ENCODE measurements at regions not wholly inside any gene's neighbourhood (a gene's known extent, or its start where the extent isn't known, plus 50 kb on each side); places are given as distances from the start of the nearest gene placed in this dataset.

GRCh38 chr10:106438386-106438785, 726.1 kb downstream of the SORCS1 start:
- H3K27ac Mint-ChIP-seq = no peak overlapping the region
- DNase-seq (no peak), ATAC-seq (no peak)
- no peak overlapping the region for H3K4me3 Mint-ChIP-seq
- H3K9me3 Mint-ChIP-seq = peaks cover 9% of the 10 kb centered on the region
- H3K27me3 Mint-ChIP-seq = no peaks in the 10 kb centered on the region
- no peaks in the 10 kb centered on the region for H3K36me3 Mint-ChIP-seq (ENCODE audit: low read depth)
- H3K4me1 Mint-ChIP-seq = no peaks in the 10 kb centered on the region

GRCh38 chr10:106436123-106436715, 728.3 kb downstream of the SORCS1 start:
- Mint-ChIP-seq H3K27me3 (no peaks in the 10 kb centered on the region), H3K9me3 (peaks cover 9% of the 10 kb centered on the region), H3K27ac (no peak overlapping the region), H3K36me3 (ENCODE audit: low read depth) (no peaks in the 10 kb centered on the region), H3K4me1 (no peaks in the 10 kb centered on the region), H3K4me3 (no peak overlapping the region)
- no peak for DNase-seq
- ATAC-seq = no peak

- Mint-ChIP-seq H3K36me3 (ENCODE audit: low read depth) (no peaks in the 10 kb centered on the region), H3K4me1 (no peaks in the 10 kb centered on the region), H3K27me3 (no peaks in the 10 kb centered on the region), H3K27ac (no peak overlapping the region), H3K4me3 (no peak overlapping the region), H3K9me3 (peaks cover 9% of the 10 kb centered on the region)
- DNase-seq (no peak), ATAC-seq (no peak)
Measured at GRCh38 chr10:106435081-106435480, 729.4 kb downstream of the SORCS1 start.

DNA sequence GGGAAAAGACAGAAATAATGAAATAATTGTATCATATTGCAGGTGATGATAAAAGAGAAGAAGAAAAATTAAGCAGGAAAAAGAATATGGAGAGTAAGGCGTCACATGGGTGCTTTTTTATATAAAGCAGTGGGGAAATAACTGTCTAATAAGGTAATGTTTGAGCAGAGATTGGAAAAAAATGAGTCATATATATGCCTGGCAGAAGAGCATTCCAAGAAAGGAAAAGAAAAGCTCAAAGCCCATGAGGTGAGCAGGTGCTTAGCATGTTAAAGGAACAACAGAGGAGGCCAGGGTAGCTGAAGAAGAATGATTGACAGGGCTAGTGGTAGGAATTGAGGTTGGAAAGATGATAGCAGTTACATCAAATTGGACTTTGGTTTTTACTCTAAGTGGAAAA, 739.5 kb downstream of the SORCS1 start:
- H3K27me3 Mint-ChIP-seq = no peaks in the 10 kb centered on the region
- no peaks in the 10 kb centered on the region for H3K36me3 Mint-ChIP-seq (ENCODE audit: low read depth)
- no peaks in the 10 kb centered on the region for H3K4me1 Mint-ChIP-seq
- H3K4me3 Mint-ChIP-seq = no peak overlapping the region
- peaks cover 13% of the 10 kb centered on the region for H3K9me3 Mint-ChIP-seq
- no peak overlapping the region for H3K27ac Mint-ChIP-seq
- ATAC-seq = no peak
- DNase-seq = no peak

- H3K4me3 Mint-ChIP-seq = no peak overlapping the region
- no peaks in the 10 kb centered on the region for H3K36me3 Mint-ChIP-seq (ENCODE audit: low read depth)
- no peaks in the 10 kb centered on the region for H3K4me1 Mint-ChIP-seq
- no peak overlapping the region for H3K27ac Mint-ChIP-seq
- H3K27me3 Mint-ChIP-seq = no peaks in the 10 kb centered on the region
- peaks cover 7% of the 10 kb centered on the region for H3K9me3 Mint-ChIP-seq
- ATAC-seq (no peak), DNase-seq (no peak)
Measured at GRCh38 chr10:106424054-106424453, 740.5 kb downstream of the SORCS1 start.

DNA sequence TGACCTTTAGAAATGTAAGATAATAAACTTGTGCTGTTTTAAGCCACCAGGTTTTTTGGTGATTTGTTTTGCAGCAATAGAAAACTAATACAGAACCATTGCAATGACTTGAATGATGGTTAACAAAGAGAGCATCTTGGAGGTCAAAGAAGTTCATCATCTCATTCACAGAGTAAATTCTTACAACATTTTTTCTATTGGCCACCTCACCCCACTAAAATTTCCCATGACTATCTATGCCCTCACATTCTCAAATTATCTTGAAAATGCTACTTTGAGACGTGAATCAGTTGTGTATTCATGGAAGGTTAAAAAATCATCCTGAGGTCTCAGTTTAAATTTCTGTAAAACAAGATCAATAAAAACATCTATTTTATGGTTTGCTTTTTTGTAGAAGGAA, 754.2 kb downstream of the SORCS1 start:
- Mint-ChIP-seq H3K36me3 (ENCODE audit: low read depth) (no peaks in the 10 kb centered on the region), H3K27me3 (no peaks in the 10 kb centered on the region), H3K4me1 (no peaks in the 10 kb centered on the region), H3K27ac (no peak overlapping the region), H3K9me3 (no peaks in the 10 kb centered on the region), H3K4me3 (no peak overlapping the region)
- ATAC-seq (no peak), DNase-seq (no peak)

- Mint-ChIP-seq H3K4me1 (no peaks in the 10 kb centered on the region), H3K36me3 (ENCODE audit: low read depth) (no peaks in the 10 kb centered on the region), H3K9me3 (no peaks in the 10 kb centered on the region), H3K27me3 (no peaks in the 10 kb centered on the region), H3K27ac (no peak overlapping the region), H3K4me3 (no peak overlapping the region)
- DNase-seq (no peak), ATAC-seq (no peak)
Measured at GRCh38 chr10:106405141-106405540, 759.4 kb downstream of the SORCS1 start.

- no peak overlapping the region for H3K27ac Mint-ChIP-seq
- H3K27me3 Mint-ChIP-seq = no peaks in the 10 kb centered on the region
- DNase-seq (no peak), ATAC-seq (no peak)
- H3K4me1 Mint-ChIP-seq = no peaks in the 10 kb centered on the region
- no peaks in the 10 kb centered on the region for H3K9me3 Mint-ChIP-seq
- H3K4me3 Mint-ChIP-seq = no peak overlapping the region
- H3K36me3 Mint-ChIP-seq (ENCODE audit: low read depth) = no peaks in the 10 kb centered on the region
Measured at GRCh38 chr10:106402458-106402857, 762.0 kb downstream of the SORCS1 start.

- Mint-ChIP-seq H3K4me1 (no peaks in the 10 kb centered on the region), H3K36me3 (ENCODE audit: low read depth) (no peaks in the 10 kb centered on the region), H3K4me3 (no peak overlapping the region), H3K27ac (no peak overlapping the region), H3K27me3 (no peaks in the 10 kb centered on the region), H3K9me3 (no peaks in the 10 kb centered on the region)
- no peak for DNase-seq
- no peak for ATAC-seq
Measured at GRCh38 chr10:106401967-106402366, 762.5 kb downstream of the SORCS1 start.

GRCh38 chr10:106401161-106401560, 763.3 kb downstream of the SORCS1 start:
- Mint-ChIP-seq H3K27me3 (no peaks in the 10 kb centered on the region), H3K4me3 (no peak overlapping the region), H3K9me3 (peaks cover 5% of the 10 kb centered on the region), H3K36me3 (ENCODE audit: low read depth) (no peaks in the 10 kb centered on the region), H3K4me1 (no peaks in the 10 kb centered on the region), H3K27ac (no peak overlapping the region)
- DNase-seq = no peak
- no peak for ATAC-seq

DNA sequence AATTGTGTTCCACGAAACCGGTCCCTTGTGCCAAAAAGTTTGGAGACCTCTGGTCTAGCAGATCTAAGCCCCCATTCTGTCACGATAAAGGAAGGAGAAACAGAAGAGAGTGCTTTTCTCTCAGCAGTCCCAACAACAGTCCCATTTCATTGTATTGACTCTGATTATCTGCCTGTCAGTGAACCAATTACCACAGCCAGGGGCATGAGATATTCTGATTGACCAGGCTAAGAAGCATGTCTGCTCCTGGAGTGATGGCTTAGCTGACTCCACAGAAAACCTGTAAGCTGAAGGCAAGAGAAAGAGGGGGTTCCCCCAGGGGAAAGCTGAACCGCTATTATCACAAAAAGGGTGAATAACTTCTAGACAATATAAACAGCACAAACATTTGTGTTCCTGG, 765.4 kb downstream of the SORCS1 start:
- H3K4me3 Mint-ChIP-seq = no peak overlapping the region
- no peaks in the 10 kb centered on the region for H3K36me3 Mint-ChIP-seq (ENCODE audit: low read depth)
- no peak overlapping the region for H3K27ac Mint-ChIP-seq
- H3K9me3 Mint-ChIP-seq = peaks cover 5% of the 10 kb centered on the region
- H3K27me3 Mint-ChIP-seq = no peaks in the 10 kb centered on the region
- no peak for ATAC-seq
- H3K4me1 Mint-ChIP-seq = no peaks in the 10 kb centered on the region
- DNase-seq = no peak

GRCh38 chr10:106396192-106396591, 768.3 kb downstream of the SORCS1 start:
- no peak for ATAC-seq
- H3K4me3 Mint-ChIP-seq = no peak overlapping the region
- DNase-seq = no peak
- no peaks in the 10 kb centered on the region for H3K27me3 Mint-ChIP-seq
- no peaks in the 10 kb centered on the region for H3K4me1 Mint-ChIP-seq
- H3K36me3 Mint-ChIP-seq (ENCODE audit: low read depth) = no peaks in the 10 kb centered on the region
- peaks cover 5% of the 10 kb centered on the region for H3K9me3 Mint-ChIP-seq
- no peak overlapping the region for H3K27ac Mint-ChIP-seq

GRCh38 chr10:106395041-106395749, 769.3 kb downstream of the SORCS1 start:
- Mint-ChIP-seq H3K4me1 (no peaks in the 10 kb centered on the region), H3K27ac (no peak overlapping the region), H3K9me3 (peaks cover 5% of the 10 kb centered on the region), H3K27me3 (no peaks in the 10 kb centered on the region), H3K4me3 (no peak overlapping the region), H3K36me3 (ENCODE audit: low read depth) (no peaks in the 10 kb centered on the region)
- DNase-seq (no peak), ATAC-seq (no peak)

DNA sequence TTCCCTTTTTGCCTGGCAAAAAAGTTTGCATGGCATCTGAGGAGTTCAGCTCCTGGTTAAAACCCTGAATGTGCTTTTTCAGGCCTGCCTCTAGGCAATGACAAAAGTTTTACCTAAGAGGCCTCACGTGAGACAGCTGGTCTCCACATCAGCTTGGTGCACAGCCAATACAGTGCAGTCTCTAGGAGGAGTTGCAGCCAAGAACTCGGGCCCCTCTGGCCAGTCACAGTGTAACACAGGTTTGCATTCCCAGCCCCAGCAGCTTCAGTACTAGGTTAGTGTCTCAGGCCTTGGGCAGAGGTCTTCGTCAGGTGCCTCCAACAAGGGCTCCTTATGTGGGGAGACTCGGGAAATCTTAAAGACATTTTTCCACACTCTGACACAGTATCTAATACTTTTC, 771.7 kb downstream of the SORCS1 start:
- ATAC-seq = no peak

DNA sequence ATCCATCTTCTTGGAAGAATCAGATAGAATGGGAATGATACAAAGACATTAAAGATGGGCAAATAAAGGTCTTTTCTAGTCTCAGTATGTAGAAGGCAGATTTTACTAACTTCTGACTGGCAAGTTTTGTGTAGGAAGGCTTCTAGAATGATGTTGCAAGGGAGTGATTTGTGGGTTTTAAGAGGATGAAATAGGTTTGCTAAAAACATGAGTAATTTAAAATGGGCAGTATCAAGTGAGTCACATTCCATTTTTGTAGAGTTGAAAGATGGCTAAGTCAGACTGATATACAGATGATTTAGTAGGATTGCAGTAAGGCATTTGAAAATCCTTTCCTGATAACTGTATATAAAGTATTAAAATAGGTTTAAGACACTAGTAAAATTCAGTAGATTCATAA, 777.4 kb downstream of the SORCS1 start:
- Mint-ChIP-seq H3K27me3 (no peaks in the 10 kb centered on the region), H3K4me1 (no peaks in the 10 kb centered on the region), H3K9me3 (peaks cover 8% of the 10 kb centered on the region), H3K4me3 (no peak overlapping the region), H3K36me3 (ENCODE audit: low read depth) (no peaks in the 10 kb centered on the region), H3K27ac (no peak overlapping the region)
- DNase-seq (no peak), ATAC-seq (no peak)

More for the DNA sequence above, 771.7 kb downstream of the SORCS1 start:
- H3K4me1 Mint-ChIP-seq = no peaks in the 10 kb centered on the region
- H3K27me3 Mint-ChIP-seq = no peaks in the 10 kb centered on the region
- peaks cover 5% of the 10 kb centered on the region for H3K9me3 Mint-ChIP-seq
- no peak for DNase-seq
- no peaks in the 10 kb centered on the region for H3K36me3 Mint-ChIP-seq (ENCODE audit: low read depth)
- H3K27ac Mint-ChIP-seq = no peak overlapping the region
- no peak overlapping the region for H3K4me3 Mint-ChIP-seq

DNA sequence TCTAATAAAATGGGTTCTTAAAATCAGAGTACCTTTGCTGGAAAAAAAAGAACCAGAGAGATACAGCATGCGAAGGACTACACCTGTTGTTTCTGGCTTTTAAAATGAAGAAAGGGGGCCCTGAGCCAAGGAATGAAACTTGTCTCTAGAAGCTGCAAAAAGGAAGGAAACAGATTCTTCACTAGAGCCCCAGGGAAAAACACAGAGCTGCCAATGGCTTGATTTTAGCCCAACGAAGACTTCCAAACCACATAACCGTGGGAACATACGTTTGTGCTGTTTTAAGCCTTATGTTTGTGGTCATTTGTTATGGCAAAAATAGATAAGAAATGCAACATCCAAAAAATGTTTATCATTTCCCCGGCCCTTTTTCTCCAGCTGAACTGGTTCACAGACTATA, 780.0 kb downstream of the SORCS1 start:
- no peak overlapping the region for H3K27ac Mint-ChIP-seq
- peaks cover 11% of the 10 kb centered on the region for H3K9me3 Mint-ChIP-seq
- ATAC-seq = no peak
- H3K4me1 Mint-ChIP-seq = no peaks in the 10 kb centered on the region
- no peaks in the 10 kb centered on the region for H3K27me3 Mint-ChIP-seq
- no peak overlapping the region for H3K4me3 Mint-ChIP-seq
- DNase-seq = no peak
- no peaks in the 10 kb centered on the region for H3K36me3 Mint-ChIP-seq (ENCODE audit: low read depth)
